ENCODE measurements at regions not wholly inside any gene's neighbourhood (a gene's known extent, or its start where the extent isn't known, plus 50 kb on each side); places are given as distances from the start of the nearest gene placed in this dataset.

DNA sequence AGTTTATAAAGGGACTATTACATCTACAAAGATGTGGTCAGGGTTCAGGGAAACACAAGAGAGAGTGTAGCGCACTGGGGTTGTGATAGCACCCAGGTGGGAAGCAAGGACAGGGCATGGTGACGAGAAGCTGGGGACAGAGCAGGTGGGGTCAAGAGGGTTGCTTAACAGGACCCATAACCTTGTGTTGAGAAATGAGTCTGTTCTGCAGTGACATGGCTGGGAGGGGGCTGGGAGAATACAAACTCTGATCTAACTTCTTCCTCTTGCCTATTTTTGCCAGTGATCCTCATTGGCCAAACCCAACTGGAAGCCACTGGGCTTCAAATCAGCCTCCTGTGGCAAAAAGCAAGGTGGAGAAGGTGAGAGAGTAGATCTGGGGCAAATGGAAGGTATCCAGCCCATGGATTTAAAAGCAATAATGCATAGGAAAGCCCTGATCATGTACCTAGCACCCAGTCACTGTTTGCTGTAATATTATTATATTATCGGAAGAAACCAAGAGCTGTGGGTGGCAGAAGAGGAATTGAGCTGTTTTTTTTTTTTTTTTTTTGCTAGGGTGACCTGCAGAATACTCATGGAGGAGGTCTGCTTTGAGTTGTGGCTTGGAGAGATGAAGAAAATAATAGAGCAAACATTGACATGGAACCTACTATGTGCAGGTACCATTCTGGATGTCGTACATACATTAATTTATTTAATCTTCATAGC is 76.9 kb upstream of the ZFHX3 start:
- no peak for TF ChIP-seq SP1 (IDR thresholded peaks at IDR 0.05; ENCODE audit: low read depth, low read length)
- no peak for TF ChIP-seq CTCF (IDR thresholded peaks at IDR 0.05; ENCODE audit: control extremely low read depth in 1 of 3, insufficient read depth in 1 of 3, low read depth in 1 of 3, low read length in 3 of 3)
- TF ChIP-seq EP300 (IDR thresholded peaks at IDR 0.05; ENCODE audit: borderline replicate concordance in 1 of 2, low read depth in 2 of 2, low read length in 2 of 2): no peak
- TF ChIP-seq POLR2A (IDR thresholded peaks at IDR 0.05; ENCODE audit: control extremely low read depth in 1 of 2, low read depth in 2 of 2, low read length in 2 of 2): no peak
- TF ChIP-seq CHD2 (IDR thresholded peaks at IDR 0.05; ENCODE audit: low read length): no peak
- no peak for TF ChIP-seq SUZ12 (IDR thresholded peaks at IDR 0.05; ENCODE audit: low read length)
- TF ChIP-seq TAF7 (optimal IDR thresholded peaks at IDR 0.05; ENCODE audit: borderline replicate concordance, low read depth, low read length): no peak
- no peak for TF ChIP-seq POU5F1 (IDR thresholded peaks at IDR 0.05; ENCODE audit: low read depth, low read length)
- TF ChIP-seq JUN (IDR thresholded peaks at IDR 0.05; ENCODE audit: low read depth, low read length): no peak
- TF ChIP-seq JUND (IDR thresholded peaks at IDR 0.05; ENCODE audit: low read length): no peak
- no peak for TF ChIP-seq RAD21 (IDR thresholded peaks at IDR 0.05 in 1 of 2, conservative IDR thresholded peaks at IDR 0.05 in 1 of 2; ENCODE audit: low read depth in 2 of 2, low read length in 2 of 2)

Measured in H1 (cell line).